OCI-LY7 (cell line): ENCODE measurements at regions not wholly inside any gene's neighbourhood (a gene's known extent, or its start where the extent isn't known, plus 50 kb on each side); places are given as distances from the start of the nearest gene placed in this dataset.
"Not testable (repeated sequence)": the region's sequence is repeated elsewhere in the genome, so short reads cannot be mapped to it uniquely, and the experiment has no call there.

Source experiments
- BruUV-seq: library from RNA; stranded (reverse); fragments of 400-500 nt; replicated peaks from 2 replicates; lab custom pipeline; 2021; lab: Mats Ljungman, UMichigan
- CTCF ChIA-PET: fragments of 300-600 bp; sonication (Branson Sonifier 250); formaldehyde crosslinking; loops from one replicate; lab custom pipeline; 2022; ENCODE audit warnings: antibody characterized with exemption; ENCODE audit not compliant: unreplicated experiment; lab: Charles Lee
- POLR2A ChIA-PET: fragments of 300-600 bp; sonication (Branson Sonifier 250); formaldehyde crosslinking; loops from one replicate; lab custom pipeline; 2022; ENCODE audit warnings: antibody characterized with exemption; lab: Charles Lee
- DNase-seq: peaks from one replicate; pipeline ENCODE4 v3.0.0-alpha.2; 2015; ENCODE audit warnings: low spot score
- H2AFZ ChIP-seq: fragments of 200-600 bp; sonication (generic), shearing (Covaris generic); 2 replicates; pipeline ENCODE4 v1.6.1; 2014; ENCODE audit warnings: mild to moderate bottlenecking, antibody characterized with exemption, low read length, moderate library complexity
- H3K27ac ChIP-seq: fragments of 200-600 bp; sonication (generic); 2 replicates; pipeline ENCODE4 v1.5.1; 2014; ENCODE audit warnings: mixed run types, low read depth, mild to moderate bottlenecking, moderate library complexity, low read length, inconsistent platforms; ENCODE audit not compliant: poor library complexity, severe bottlenecking
- H3K36me3 ChIP-seq: fragments of 200-600 bp; sonication (generic); 2 replicates; pipeline ENCODE4 v1.6.1; 2014; ENCODE audit warnings: mild to moderate bottlenecking, antibody characterized with exemption, low read length, moderate library complexity, mixed read lengths; ENCODE audit not compliant: insufficient read depth
- H3K4me1 ChIP-seq: fragments of 200-600 bp; sonication (generic); 2 replicates; pipeline ENCODE4 v1.5.1; 2014; ENCODE audit warnings: mild to moderate bottlenecking, low read length; ENCODE audit not compliant: insufficient read depth, poor library complexity, severe bottlenecking
- H3K4me2 ChIP-seq: fragments of 200-600 bp; sonication (generic); 2 replicates; pipeline ENCODE4 v1.6.1; 2014; ENCODE audit warnings: mild to moderate bottlenecking, low read length
- H3K4me3 ChIP-seq: fragments of 200-600 bp; sonication (generic); 2 replicates; pipeline ENCODE4 v1.5.1; 2014; ENCODE audit warnings: mild to moderate bottlenecking, low read depth, low read length; ENCODE audit not compliant: poor library complexity, severe bottlenecking
- H3K79me2 ChIP-seq: fragments of 200-600 bp; sonication (generic); 2 replicates; pipeline ENCODE4 v1.6.1; 2016; ENCODE audit warnings: low read depth, mild to moderate bottlenecking, low read length, moderate library complexity, mixed read lengths; ENCODE audit not compliant: insufficient read depth
- H3K9me2 ChIP-seq: fragments of 200-600 bp; sonication (generic); 2 replicates; pipeline ENCODE4 v1.6.1; 2016; ENCODE audit warnings: mild to moderate bottlenecking, low read length, mixed read lengths; ENCODE audit not compliant: insufficient read depth
- H3K9me3 ChIP-seq: fragments of 200-600 bp; sonication (generic); 2 replicates; pipeline ENCODE4 v1.6.1; 2014; ENCODE audit warnings: mild to moderate bottlenecking, mixed run types, low read length, mixed read lengths
- H4K20me1 ChIP-seq: fragments of 200-600 bp; sonication (generic); 2 replicates; pipeline ENCODE4 v1.6.1; 2014; ENCODE audit warnings: mild to moderate bottlenecking, antibody characterized with exemption, low read length, moderate library complexity, mixed read lengths; ENCODE audit not compliant: insufficient read depth
- CTCF ChIP-seq: fragments of 200-600 bp; sonication (generic); conservative IDR thresholded peaks from 2 replicates; pipeline ENCODE4 v1.5.1; 2014; ENCODE audit warnings: mild to moderate bottlenecking, antibody characterized with exemption, low read length, moderate library complexity, mixed read lengths
- EZH2phosphoT487 ChIP-seq: fragments of 200-600 bp; sonication (generic); IDR thresholded peaks from 2 replicates; pipeline ENCODE4 v1.6.1; 2018; ENCODE audit warnings: low read depth, borderline replicate concordance, mild to moderate bottlenecking, mixed run types, antibody characterized with exemption, low read length, moderate library complexity, mixed read lengths
- intact Hi-C: fragments of 100-400 bp; cut with micrococcal nuclease; formaldehyde crosslinking; loops from one replicate; pipeline ENCODE4 v1.10.0; 2022; ENCODE audit not compliant: unreplicated experiment

- Histone ChIP-seq H3K4me2 (no peak overlapping the region), H4K20me1 (no peaks in the 10 kb centered on the region), H2AFZ (no peak overlapping the region), H3K79me2 (no peaks in the 10 kb centered on the region), H3K4me1 (no peaks in the 10 kb centered on the region), H3K9me2 (no peaks in the 10 kb centered on the region), H3K27ac (no peak overlapping the region), H3K9me3 (no peaks in the 10 kb centered on the region), H3K4me3 (no peak overlapping the region), H3K36me3 (no peaks in the 10 kb centered on the region)
- CTCF ChIA-PET: no interaction called here
- TF ChIP-seq EZH2phosphoT487 (no peak), CTCF (no peak)
- POLR2A ChIA-PET: interaction anchor here (1.0 kb wide), 1 partner anchor 35 kb away, joined by 4 read pairs; no protein-coding TSS in a partner anchor
- intact Hi-C loops: no loop called here
- no peak for DNase-seq
- BruUV-seq: no TSS peak
Measured at GRCh38 chr2:17194083-17194482, 324.2 kb downstream of the RAD51AP2 start.

- H3K4me2 ChIP-seq, H3K36me3 ChIP-seq, H3K4me1 ChIP-seq, H3K27ac ChIP-seq, H3K9me3 ChIP-seq, H4K20me1 ChIP-seq, H3K9me2 ChIP-seq, H3K4me3 ChIP-seq, H2AFZ ChIP-seq, CTCF ChIA-PET, DNase-seq, intact Hi-C loops, H3K79me2 ChIP-seq, BruUV-seq, POLR2A ChIA-PET: not testable (repeated sequence)
Measured at GRCh38 chr2:17193433-17193890, 324.8 kb downstream of the RAD51AP2 start.

- no TSS peak for BruUV-seq
Measured at GRCh38 chr2:17191223-17191622, 327.0 kb downstream of the RAD51AP2 start.

More at GRCh38 chr2:17191223-17191622, 327.0 kb downstream of the RAD51AP2 start:
- intact Hi-C loops: no loop called here
- DNase-seq: peak; percentile 6
- CTCF ChIA-PET: interaction anchor here (0.6 kb wide), 1 partner anchor 16 kb away, joined by 3 read pairs; no protein-coding TSS in a partner anchor
- no peak overlapping the region for H3K27ac ChIP-seq
- H3K79me2 ChIP-seq: no peaks in the 10 kb centered on the region
- POLR2A ChIA-PET: interaction anchor here (0.8 to 1.4 kb wide), 4 partner anchors 9 to 23 kb away, joined by 3 read pairs; no protein-coding TSS in a partner anchor
- H2AFZ ChIP-seq: no peak overlapping the region
- no peaks in the 10 kb centered on the region for H3K9me3 ChIP-seq
- no peaks in the 10 kb centered on the region for H3K4me1 ChIP-seq
- no peak overlapping the region for H3K4me3 ChIP-seq
- no peaks in the 10 kb centered on the region for H3K36me3 ChIP-seq
- no peak for TF ChIP-seq CTCF
- TF ChIP-seq EZH2phosphoT487: no peak
- no peak overlapping the region for H3K4me2 ChIP-seq
- H4K20me1 ChIP-seq: no peaks in the 10 kb centered on the region
- no peaks in the 10 kb centered on the region for H3K9me2 ChIP-seq
